ENCODE measurements at regions not wholly inside any gene's neighbourhood (a gene's known extent, or its start where the extent isn't known, plus 50 kb on each side); places are given as distances from the start of the nearest gene placed in this dataset.
"Not testable (repeated sequence)": the region's sequence is repeated elsewhere in the genome, so short reads cannot be mapped to it uniquely, and the experiment has no call there.

DNA sequence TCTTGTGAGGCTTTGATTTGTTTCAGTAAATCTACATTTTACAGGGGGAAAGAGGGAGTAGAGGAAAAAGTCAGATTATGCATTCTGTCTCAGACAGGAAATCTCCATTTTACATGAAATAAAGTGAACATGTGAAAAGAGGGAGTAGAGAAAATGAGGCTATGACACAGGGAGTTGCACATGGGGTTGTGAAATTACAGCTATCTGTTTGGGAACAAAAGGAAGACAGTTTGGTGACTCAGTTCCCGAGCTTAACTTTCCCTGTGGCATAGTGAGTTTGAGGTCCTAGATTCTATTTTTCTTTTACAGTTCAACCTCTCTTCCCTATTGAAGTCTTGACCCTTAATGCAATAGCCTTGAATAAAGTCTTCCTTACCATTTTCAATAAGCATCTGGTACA, 63.2 kb upstream of the AGR3 start:
- Histone ChIP-seq H3K9ac (ENCODE audit: low read length) (no peak overlapping the region), H3K79me2 (ENCODE audit: low read length) (no peaks in the 10 kb centered on the region), H3K4me3 (ENCODE audit: low read length) (no peak overlapping the region), H3K4me1 (ENCODE audit: low read length) (no peaks in the 10 kb centered on the region), H3K9me2 (replicated peaks; ENCODE audit: insufficient read depth, low read length) (no peaks in the 10 kb centered on the region), H3K27me3 (replicated peaks; ENCODE audit: insufficient read depth, low read length) (no peaks in the 10 kb centered on the region), H3K36me3 (replicated peaks; ENCODE audit: insufficient read depth, low read length) (no peaks in the 10 kb centered on the region), H3F3A (ENCODE audit: insufficient read depth, low read length) (no peaks in the 10 kb centered on the region), H4K20me1 (ENCODE audit: insufficient read depth, low read length) (no peaks in the 10 kb centered on the region), H3K9me3 (replicated peaks; ENCODE audit: insufficient read depth, low read length) (no peaks in the 10 kb centered on the region), H2AFZ (ENCODE audit: low read length) (no peak overlapping the region), H3K4me2 (ENCODE audit: low read depth, low read length) (no peak overlapping the region), H3K27ac (ENCODE audit: low read length) (no peak overlapping the region)
- DNase-seq = no peak
- no peak for TF ChIP-seq EZH2phosphoT487 (IDR thresholded peaks at IDR 0.05; ENCODE audit: low read length)
- no peak for TF ChIP-seq CTCF (IDR thresholded peaks at IDR 0.05; ENCODE audit: low read length)

GRCh38 chr7:16945372-16945771, 63.6 kb upstream of the AGR3 start:
- Histone ChIP-seq H3K27me3 (replicated peaks; ENCODE audit: insufficient read depth, low read length) (no peaks in the 10 kb centered on the region), H3K4me1 (ENCODE audit: low read length) (no peaks in the 10 kb centered on the region), H3K4me2 (ENCODE audit: low read depth, low read length) (no peak overlapping the region), H3K79me2 (ENCODE audit: low read length) (no peaks in the 10 kb centered on the region), H4K20me1 (ENCODE audit: insufficient read depth, low read length) (no peaks in the 10 kb centered on the region), H3K9ac (ENCODE audit: low read length) (no peak overlapping the region), H3F3A (ENCODE audit: insufficient read depth, low read length) (no peaks in the 10 kb centered on the region), H2AFZ (ENCODE audit: low read length) (no peak overlapping the region), H3K36me3 (replicated peaks; ENCODE audit: insufficient read depth, low read length) (no peaks in the 10 kb centered on the region), H3K4me3 (ENCODE audit: low read length) (no peak overlapping the region), H3K9me2 (replicated peaks; ENCODE audit: insufficient read depth, low read length) (no peaks in the 10 kb centered on the region), H3K9me3 (replicated peaks; ENCODE audit: insufficient read depth, low read length) (no peaks in the 10 kb centered on the region), H3K27ac (ENCODE audit: low read length) (no peak overlapping the region)
- TF ChIP-seq EZH2 (optimal IDR thresholded peaks at IDR 0.05; ENCODE audit: low read depth, low read length) (no peak), CTCF (IDR thresholded peaks at IDR 0.05; ENCODE audit: low read length) (no peak), EZH2phosphoT487 (IDR thresholded peaks at IDR 0.05; ENCODE audit: low read length) (no peak)
- DNase-seq = no peak

DNA sequence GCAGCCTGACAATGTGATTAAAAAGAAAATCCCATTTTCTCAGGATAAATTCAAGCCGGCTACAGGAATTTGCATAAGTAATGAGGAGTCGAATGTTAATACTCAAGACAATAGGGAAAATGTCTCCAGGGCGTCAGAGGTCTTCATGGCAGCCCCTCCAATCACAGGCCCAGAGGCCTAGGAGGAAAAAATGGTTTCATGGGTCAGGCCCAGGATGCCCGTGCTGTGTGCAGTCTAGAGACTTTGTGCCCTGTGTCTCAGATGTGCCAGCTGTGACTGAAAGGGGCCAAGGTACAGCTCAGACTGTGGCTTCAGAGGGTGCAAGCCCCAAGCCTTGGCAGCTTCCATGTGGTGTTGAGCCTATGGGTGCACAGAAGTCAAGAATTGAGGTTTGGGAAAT, 66.3 kb upstream of the AGR3 start:
- not testable (repeated sequence) for H3K4me1 ChIP-seq (ENCODE audit: low read length)

GRCh38 chr7:16951483-16952080, 69.8 kb upstream of the AGR3 start:
- H3K27me3 ChIP-seq (replicated peaks; ENCODE audit: insufficient read depth, low read length) = no peaks in the 10 kb centered on the region
- H3K4me3 ChIP-seq (ENCODE audit: low read length) = no peak overlapping the region

More for the DNA sequence above, 66.3 kb upstream of the AGR3 start:
- H3K36me3 ChIP-seq (replicated peaks; ENCODE audit: insufficient read depth, low read length); H3K9me3 ChIP-seq (replicated peaks; ENCODE audit: insufficient read depth, low read length); H3K9ac ChIP-seq (ENCODE audit: low read length); H3F3A ChIP-seq (ENCODE audit: insufficient read depth, low read length); H3K4me2 ChIP-seq (ENCODE audit: low read depth, low read length); H2AFZ ChIP-seq (ENCODE audit: low read length); H3K4me3 ChIP-seq (ENCODE audit: low read length); H3K79me2 ChIP-seq (ENCODE audit: low read length); H4K20me1 ChIP-seq (ENCODE audit: insufficient read depth, low read length); H3K27ac ChIP-seq (ENCODE audit: low read length); DNase-seq; H3K27me3 ChIP-seq (replicated peaks; ENCODE audit: insufficient read depth, low read length); H3K9me2 ChIP-seq (replicated peaks; ENCODE audit: insufficient read depth, low read length): not testable (repeated sequence)

More at GRCh38 chr7:16951483-16952080, 69.8 kb upstream of the AGR3 start:
- no peaks in the 10 kb centered on the region for H3K79me2 ChIP-seq (ENCODE audit: low read length)
- no peak for TF ChIP-seq EZH2 (optimal IDR thresholded peaks at IDR 0.05; ENCODE audit: low read depth, low read length)
- no peak for TF ChIP-seq EZH2phosphoT487 (IDR thresholded peaks at IDR 0.05; ENCODE audit: low read length)
- TF ChIP-seq CTCF (IDR thresholded peaks at IDR 0.05; ENCODE audit: low read length) = no peak
- H3K36me3 ChIP-seq (replicated peaks; ENCODE audit: insufficient read depth, low read length) = no peaks in the 10 kb centered on the region
- H3K9me3 ChIP-seq (replicated peaks; ENCODE audit: insufficient read depth, low read length) = no peaks in the 10 kb centered on the region
- H3K4me1 ChIP-seq (ENCODE audit: low read length) = no peaks in the 10 kb centered on the region
- no peaks in the 10 kb centered on the region for H4K20me1 ChIP-seq (ENCODE audit: insufficient read depth, low read length)
- no peak overlapping the region for H3K9ac ChIP-seq (ENCODE audit: low read length)
- no peak overlapping the region for H3K27ac ChIP-seq (ENCODE audit: low read length)
- no peaks in the 10 kb centered on the region for H3F3A ChIP-seq (ENCODE audit: insufficient read depth, low read length)
- H3K4me2 ChIP-seq (ENCODE audit: low read depth, low read length) = no peak overlapping the region
- H2AFZ ChIP-seq (ENCODE audit: low read length) = no peak overlapping the region
- no peaks in the 10 kb centered on the region for H3K9me2 ChIP-seq (replicated peaks; ENCODE audit: insufficient read depth, low read length)
- no peak for DNase-seq

All from MM.1S (cell line).